NB4 (cell line): ENCODE measurements at regions not wholly inside any gene's neighbourhood (a gene's known extent, or its start where the extent isn't known, plus 50 kb on each side); places are given as distances from the start of the nearest gene placed in this dataset.

Experiments used
- CTCF ChIP-seq: IDR thresholded peaks from one replicate; pipeline ENCODE4 v1.5.1; 2012; ENCODE audit warnings: low read depth, low read length
- MYC ChIP-seq: IDR thresholded peaks from 2 replicates; pipeline ENCODE4 v1.6.1; 2011; ENCODE audit warnings: low read depth, low read length

- no peak for TF ChIP-seq CTCF
- no peak for TF ChIP-seq MYC
Observed at GRCh38 chr4:155597933-155598451, 68.7 kb upstream of the GUCY1A1 start.
